Gastrocnemius medialis (tissue), 4 donors: ENCODE measurements at regions not wholly inside any gene's neighbourhood (a gene's known extent, or its start where the extent isn't known, plus 50 kb on each side); places are given as distances from the start of the nearest gene placed in this dataset.
A peak's percentile ranks its signal among the peaks of the same experiment; 100 is the strongest.
"Not testable (repeated sequence)": the region's sequence is repeated elsewhere in the genome, so short reads cannot be mapped to it uniquely, and the experiment has no call there.

ENCODE experiments used
- CTCF ChIP-seq, 5 experiments: fragments of 450-650 bp in 3 of 5; fragments of 200-600 bp in 2 of 5; sonication (generic) in 2 of 5; IDR thresholded peaks in 4 of 5; conservative IDR thresholded peaks in 1 of 5; 1 replicate in 4 of 5; 2 replicates in 1 of 5; pipeline ENCODE4 v1.5.1; 2016 to 2019; ENCODE audit warnings: antibody characterized with exemption in 5 of 5, mild to moderate bottlenecking in 3 of 5, moderate library complexity in 3 of 5
- POLR2A ChIP-seq, 2 donors: fragments of 450-650 bp; IDR thresholded peaks; one replicate each; pipeline ENCODE4 v1.6.1; 2017; ENCODE audit warnings: antibody characterized with exemption in 2 of 2, mild to moderate bottlenecking in 2 of 2, moderate library complexity in 2 of 2

GRCh38 chr1:827211-828063 is 96.3 kb upstream of the SAMD11 start:
- TF ChIP-seq POLR2A (IDR thresholded peaks at IDR 0.05) = peak; percentile 71 to 78
- TF ChIP-seq CTCF (IDR thresholded peaks at IDR 0.05 in 4 of 5, conservative IDR thresholded peaks at IDR 0.05 in 1 of 5) = not testable (repeated sequence)
